Liver (tissue), 3 donors: ENCODE measurements at regions not wholly inside any gene's neighbourhood (a gene's known extent, or its start where the extent isn't known, plus 50 kb on each side); places are given as distances from the start of the nearest gene placed in this dataset.

Experiments used
- FOXA1 ChIP-seq: IDR thresholded peaks from 2 replicates; pipeline ENCODE4 v1.6.1; 2016; ENCODE audit warnings: antibody characterized with exemption
- GABPA ChIP-seq, 2 donors: IDR thresholded peaks in 1 of 2; conservative IDR thresholded peaks in 1 of 2; 2 replicates each; pipeline ENCODE4 v1.6.1; 2016; ENCODE audit warnings: antibody characterized with exemption in 2 of 2, mild to moderate bottlenecking in 1 of 2, moderate library complexity in 1 of 2
- SP1 ChIP-seq: IDR thresholded peaks from 2 replicates; pipeline ENCODE4 v1.6.1; 2018; ENCODE audit warnings: antibody characterized with exemption, mild to moderate bottlenecking
- TAF1 ChIP-seq: conservative IDR thresholded peaks from 2 replicates; pipeline ENCODE4 v1.6.1; 2016; ENCODE audit warnings: antibody characterized with exemption, mild to moderate bottlenecking
- TF ChIP-seq, protein P1 (sequence below): IDR thresholded peaks from 2 replicates; pipeline ENCODE4 v1.6.1; 2016; ENCODE audit warnings: antibody characterized with exemption, mild to moderate bottlenecking
- TF ChIP-seq, protein P2 (sequence below): fragments of 150-350 bp; IDR thresholded peaks from 2 replicates; pipeline ENCODE4 v1.5.1; 2017; ENCODE audit warnings: improper control_type of control experiment, low read depth, low read length; ENCODE audit not compliant: missing input control
- donor health status: healthy.
- donor health status: healthy.

DNA sequence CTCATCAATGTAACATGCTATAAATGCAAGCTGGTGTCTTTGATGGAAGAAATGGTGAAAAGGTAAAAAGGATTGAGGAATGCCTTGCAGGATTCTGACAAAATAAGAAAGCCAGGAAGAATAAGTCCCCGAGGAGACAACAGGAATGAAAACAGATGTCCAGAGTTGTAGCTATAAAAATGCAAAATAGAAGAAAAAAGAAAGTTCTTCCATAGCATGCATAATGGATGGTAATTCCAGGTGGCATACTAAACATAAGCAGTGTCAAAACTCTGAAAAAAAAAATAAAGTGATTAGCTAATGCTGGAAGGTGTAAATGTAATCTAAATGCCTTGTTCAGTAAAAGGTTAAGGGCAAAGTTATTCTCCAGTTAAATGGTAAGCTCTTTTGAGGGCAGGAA, 225.9 kb upstream of the CHST9 start:
- TF ChIP-seq, protein P1, sequence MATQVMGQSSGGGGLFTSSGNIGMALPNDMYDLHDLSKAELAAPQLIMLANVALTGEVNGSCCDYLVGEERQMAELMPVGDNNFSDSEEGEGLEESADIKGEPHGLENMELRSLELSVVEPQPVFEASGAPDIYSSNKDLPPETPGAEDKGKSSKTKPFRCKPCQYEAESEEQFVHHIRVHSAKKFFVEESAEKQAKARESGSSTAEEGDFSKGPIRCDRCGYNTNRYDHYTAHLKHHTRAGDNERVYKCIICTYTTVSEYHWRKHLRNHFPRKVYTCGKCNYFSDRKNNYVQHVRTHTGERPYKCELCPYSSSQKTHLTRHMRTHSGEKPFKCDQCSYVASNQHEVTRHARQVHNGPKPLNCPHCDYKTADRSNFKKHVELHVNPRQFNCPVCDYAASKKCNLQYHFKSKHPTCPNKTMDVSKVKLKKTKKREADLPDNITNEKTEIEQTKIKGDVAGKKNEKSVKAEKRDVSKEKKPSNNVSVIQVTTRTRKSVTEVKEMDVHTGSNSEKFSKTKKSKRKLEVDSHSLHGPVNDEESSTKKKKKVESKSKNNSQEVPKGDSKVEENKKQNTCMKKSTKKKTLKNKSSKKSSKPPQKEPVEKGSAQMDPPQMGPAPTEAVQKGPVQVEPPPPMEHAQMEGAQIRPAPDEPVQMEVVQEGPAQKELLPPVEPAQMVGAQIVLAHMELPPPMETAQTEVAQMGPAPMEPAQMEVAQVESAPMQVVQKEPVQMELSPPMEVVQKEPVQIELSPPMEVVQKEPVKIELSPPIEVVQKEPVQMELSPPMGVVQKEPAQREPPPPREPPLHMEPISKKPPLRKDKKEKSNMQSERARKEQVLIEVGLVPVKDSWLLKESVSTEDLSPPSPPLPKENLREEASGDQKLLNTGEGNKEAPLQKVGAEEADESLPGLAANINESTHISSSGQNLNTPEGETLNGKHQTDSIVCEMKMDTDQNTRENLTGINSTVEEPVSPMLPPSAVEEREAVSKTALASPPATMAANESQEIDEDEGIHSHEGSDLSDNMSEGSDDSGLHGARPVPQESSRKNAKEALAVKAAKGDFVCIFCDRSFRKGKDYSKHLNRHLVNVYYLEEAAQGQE, result no peak
- TF ChIP-seq SP1 (no peak), GABPA (IDR thresholded peaks at IDR 0.05 in 1 of 2, conservative IDR thresholded peaks at IDR 0.05 in 1 of 2) (no peak), FOXA1 (no peak), TAF1 (no peak)
- TF ChIP-seq, protein P2, sequence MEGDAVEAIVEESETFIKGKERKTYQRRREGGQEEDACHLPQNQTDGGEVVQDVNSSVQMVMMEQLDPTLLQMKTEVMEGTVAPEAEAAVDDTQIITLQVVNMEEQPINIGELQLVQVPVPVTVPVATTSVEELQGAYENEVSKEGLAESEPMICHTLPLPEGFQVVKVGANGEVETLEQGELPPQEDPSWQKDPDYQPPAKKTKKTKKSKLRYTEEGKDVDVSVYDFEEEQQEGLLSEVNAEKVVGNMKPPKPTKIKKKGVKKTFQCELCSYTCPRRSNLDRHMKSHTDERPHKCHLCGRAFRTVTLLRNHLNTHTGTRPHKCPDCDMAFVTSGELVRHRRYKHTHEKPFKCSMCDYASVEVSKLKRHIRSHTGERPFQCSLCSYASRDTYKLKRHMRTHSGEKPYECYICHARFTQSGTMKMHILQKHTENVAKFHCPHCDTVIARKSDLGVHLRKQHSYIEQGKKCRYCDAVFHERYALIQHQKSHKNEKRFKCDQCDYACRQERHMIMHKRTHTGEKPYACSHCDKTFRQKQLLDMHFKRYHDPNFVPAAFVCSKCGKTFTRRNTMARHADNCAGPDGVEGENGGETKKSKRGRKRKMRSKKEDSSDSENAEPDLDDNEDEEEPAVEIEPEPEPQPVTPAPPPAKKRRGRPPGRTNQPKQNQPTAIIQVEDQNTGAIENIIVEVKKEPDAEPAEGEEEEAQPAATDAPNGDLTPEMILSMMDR, result no peak
